Muscle of leg (tissue), 3 donors: ENCODE measurements at regions not wholly inside any gene's neighbourhood (a gene's known extent, or its start where the extent isn't known, plus 50 kb on each side); places are given as distances from the start of the nearest gene placed in this dataset.
"Not testable (repeated sequence)": the region's sequence is repeated elsewhere in the genome, so short reads cannot be mapped to it uniquely, and the experiment has no call there.

ENCODE experiments used
- DNase-seq: peaks from one replicate; pipeline ENCODE4 v3.0.0; 2013
- H3K27ac ChIP-seq: one replicate; pipeline ENCODE4 v1.5.1; 2013; ENCODE audit warnings: mild to moderate bottlenecking, low read length, control low read depth
- H3K27me3 ChIP-seq: one replicate; pipeline ENCODE4 v1.6.1; 2013; ENCODE audit warnings: low read length; ENCODE audit not compliant: control insufficient read depth, insufficient read depth
- H3K36me3 ChIP-seq: one replicate; pipeline ENCODE4 v1.6.1; 2013; ENCODE audit warnings: low read length; ENCODE audit not compliant: control insufficient read depth, insufficient read depth
- H3K4me1 ChIP-seq: one replicate; pipeline ENCODE4 v1.6.1; 2013; ENCODE audit warnings: low read length; ENCODE audit not compliant: control insufficient read depth, insufficient read depth
- H3K4me3 ChIP-seq: one replicate; pipeline ENCODE4 v1.5.1; 2013; ENCODE audit warnings: low read length, control low read depth
- H3K9me3 ChIP-seq: replicated peaks from 2 replicates; pipeline ENCODE4 v1.6.1; 2013; ENCODE audit warnings: low read depth, low read length; ENCODE audit not compliant: control insufficient read depth
- WGBS: methylation state at CpG from one replicate; pipeline ENCODE4 v1.1.5; 2013; ENCODE audit warnings: missing lambda C conversion rate; ENCODE audit not compliant: insufficient coverage; 5-methylcytosine and 5-hydroxymethylcytosine counted together

- not testable (repeated sequence) for DNase-seq, H3K27me3 ChIP-seq, H3K4me1 ChIP-seq, H3K36me3 ChIP-seq, H3K9me3 ChIP-seq, H3K27ac ChIP-seq, H3K4me3 ChIP-seq
- WGBS: 100% methylated on average over 3 of the region's 16 CpGs
Measured at GRCh38 chr20:48512539-48512938, 315.3 kb downstream of the PREX1 start.

GRCh38 chr20:48505066-48505465 lies 322.7 kb downstream of the PREX1 start:
- H3K4me1 ChIP-seq, H3K36me3 ChIP-seq, DNase-seq, H3K4me3 ChIP-seq, H3K9me3 ChIP-seq, H3K27ac ChIP-seq: not testable (repeated sequence)
- H3K27me3 ChIP-seq: peaks cover 30% of the 10 kb centered on the region
- WGBS: 88% methylated on average over 3 of the region's 12 CpGs

GRCh38 chr20:48503166-48503815 lies 324.5 kb downstream of the PREX1 start:
- H3K27ac ChIP-seq: no peak overlapping the region
- no peaks in the 10 kb centered on the region for H3K36me3 ChIP-seq
- H3K9me3 ChIP-seq: no peaks in the 10 kb centered on the region
- WGBS: 78% methylated on average over 14 of the region's 14 CpGs
- H3K4me3 ChIP-seq: no peak overlapping the region
- DNase-seq: no peak
- H3K27me3 ChIP-seq: peaks cover 30% of the 10 kb centered on the region
- H3K4me1 ChIP-seq: no peaks in the 10 kb centered on the region

GRCh38 chr20:48502758-48503157 lies 325.0 kb downstream of the PREX1 start:
- no peak overlapping the region for H3K4me3 ChIP-seq
- no peaks in the 10 kb centered on the region for H3K9me3 ChIP-seq
- 85% methylated on average over 9 of the region's 9 CpGs for WGBS
- peaks cover 30% of the 10 kb centered on the region for H3K27me3 ChIP-seq
- H3K27ac ChIP-seq: no peak overlapping the region
- no peaks in the 10 kb centered on the region for H3K4me1 ChIP-seq
- H3K36me3 ChIP-seq: no peaks in the 10 kb centered on the region
- no peak for DNase-seq

- Histone ChIP-seq H3K4me3 (no peak overlapping the region), H3K27ac (no peak overlapping the region), H3K9me3 (no peaks in the 10 kb centered on the region), H3K36me3 (no peaks in the 10 kb centered on the region), H3K27me3 (peaks cover 30% of the 10 kb centered on the region), H3K4me1 (no peaks in the 10 kb centered on the region)
- 79% methylated on average over 9 of the region's 9 CpGs for WGBS
- DNase-seq: no peak
Measured at GRCh38 chr20:48502016-48502415, 325.8 kb downstream of the PREX1 start.

- H3K27ac ChIP-seq, DNase-seq, H3K36me3 ChIP-seq, H3K4me3 ChIP-seq, H3K4me1 ChIP-seq, H3K9me3 ChIP-seq: not testable (repeated sequence)
- 64% methylated on average over 9 of the region's 9 CpGs for WGBS
- peaks cover 30% of the 10 kb centered on the region for H3K27me3 ChIP-seq
Measured at GRCh38 chr20:48500900-48501299, 326.9 kb downstream of the PREX1 start.

- DNase-seq, H3K27ac ChIP-seq: not testable (repeated sequence)
Measured at GRCh38 chr20:48498939-48499338, 328.9 kb downstream of the PREX1 start.

GRCh38 chr20:48498125-48498524 lies 329.7 kb downstream of the PREX1 start:
- 72% methylated on average over 3 of the region's 4 CpGs for WGBS
- H3K27me3 ChIP-seq: peaks cover 26% of the 10 kb centered on the region
- H3K9me3 ChIP-seq, H3K4me1 ChIP-seq, DNase-seq, H3K4me3 ChIP-seq, H3K27ac ChIP-seq, H3K36me3 ChIP-seq: not testable (repeated sequence)

More at GRCh38 chr20:48498939-48499338, 328.9 kb downstream of the PREX1 start:
- not testable (repeated sequence) for H3K36me3 ChIP-seq, H3K4me1 ChIP-seq, H3K9me3 ChIP-seq, H3K4me3 ChIP-seq
- 57% methylated on average over 2 of the region's 4 CpGs for WGBS
- H3K27me3 ChIP-seq: peaks cover 32% of the 10 kb centered on the region

- WGBS: no CpG with 5 or more reads among the region's 8 CpGs
- H3K9me3 ChIP-seq: no peaks in the 10 kb centered on the region
- peaks cover 13% of the 10 kb centered on the region for H3K4me1 ChIP-seq
- H3K36me3 ChIP-seq: no peaks in the 10 kb centered on the region
- DNase-seq: no peak
- H3K27me3 ChIP-seq: peaks cover 16% of the 10 kb centered on the region
- no peak overlapping the region for H3K4me3 ChIP-seq
- no peak overlapping the region for H3K27ac ChIP-seq
Measured at GRCh38 chr20:48493966-48494365, 333.8 kb downstream of the PREX1 start.

- not testable (repeated sequence) for H3K36me3 ChIP-seq, H3K27ac ChIP-seq, DNase-seq, H3K4me3 ChIP-seq, H3K9me3 ChIP-seq
- H3K4me1 ChIP-seq: peaks cover 18% of the 10 kb centered on the region
- WGBS: 55% methylated on average over 2 of the region's 18 CpGs
- H3K27me3 ChIP-seq: peaks cover 17% of the 10 kb centered on the region
Measured at GRCh38 chr20:48493331-48493730, 334.5 kb downstream of the PREX1 start.

- Histone ChIP-seq H3K9me3 (no peaks in the 10 kb centered on the region), H3K4me3 (no peak overlapping the region), H3K4me1 (peaks cover 19% of the 10 kb centered on the region), H3K27ac (no peak overlapping the region), H3K27me3 (peaks cover 18% of the 10 kb centered on the region), H3K36me3 (no peaks in the 10 kb centered on the region)
- peak; percentile 11 for DNase-seq
- WGBS: 80% methylated on average over 1 of the region's 11 CpGs
Measured at GRCh38 chr20:48492715-48493070, 335.1 kb downstream of the PREX1 start.
